ENCODE measurements at regions not wholly inside any gene's neighbourhood (a gene's known extent, or its start where the extent isn't known, plus 50 kb on each side); places are given as distances from the start of the nearest gene placed in this dataset.

DNA sequence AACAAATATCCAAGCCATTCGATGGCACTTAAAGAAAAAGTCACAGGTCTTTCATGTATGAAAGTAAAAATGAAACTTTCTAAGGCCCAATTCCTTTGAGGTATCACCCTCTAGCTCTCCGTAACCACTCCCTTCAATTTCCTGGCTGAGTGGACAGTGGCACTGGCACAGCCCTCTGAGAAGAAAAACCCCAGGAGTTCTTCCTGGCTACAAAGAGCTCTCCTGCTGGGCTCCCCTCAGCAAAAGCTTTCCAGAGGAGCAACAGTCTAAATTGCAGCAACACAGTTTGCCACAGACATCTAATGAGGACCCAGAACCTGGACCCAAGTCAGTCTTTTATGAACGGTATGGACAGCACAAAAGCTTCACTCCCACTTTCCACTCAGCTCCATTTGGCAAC is 71.8 kb downstream of the FUNDC1 start:
- no peaks in the 10 kb centered on the region for H3K36me3 ChIP-seq (ENCODE audit: control insufficient read depth, insufficient read depth, low read length)
- H3K4me3 ChIP-seq (ENCODE audit: low read depth in 2 of 2, low read length in 2 of 2): no peak overlapping the region
- no peaks in the 10 kb centered on the region for H3K9me3 ChIP-seq (ENCODE audit: control insufficient read depth, insufficient read depth, low read depth, low read length)
- in situ Hi-C loops (cut with HindIII; ENCODE audit: low pct_unique_long_range_greater_than_20kb, low sequenced_read_pairs) (no loop called here), intact Hi-C loops (cut with micrococcal nuclease; ENCODE audit: unreplicated experiment) (no loop called here)
- H3K27me3 ChIP-seq (ENCODE audit: control insufficient read depth, insufficient read depth, low read length): no peaks in the 10 kb centered on the region
- ChIA-PET CTCF (no interaction called here), POLR2A (no interaction called here)
- no peak for DNase-seq (ENCODE audit: low read depth, low spot score)
- TF ChIP-seq, protein P1, sequence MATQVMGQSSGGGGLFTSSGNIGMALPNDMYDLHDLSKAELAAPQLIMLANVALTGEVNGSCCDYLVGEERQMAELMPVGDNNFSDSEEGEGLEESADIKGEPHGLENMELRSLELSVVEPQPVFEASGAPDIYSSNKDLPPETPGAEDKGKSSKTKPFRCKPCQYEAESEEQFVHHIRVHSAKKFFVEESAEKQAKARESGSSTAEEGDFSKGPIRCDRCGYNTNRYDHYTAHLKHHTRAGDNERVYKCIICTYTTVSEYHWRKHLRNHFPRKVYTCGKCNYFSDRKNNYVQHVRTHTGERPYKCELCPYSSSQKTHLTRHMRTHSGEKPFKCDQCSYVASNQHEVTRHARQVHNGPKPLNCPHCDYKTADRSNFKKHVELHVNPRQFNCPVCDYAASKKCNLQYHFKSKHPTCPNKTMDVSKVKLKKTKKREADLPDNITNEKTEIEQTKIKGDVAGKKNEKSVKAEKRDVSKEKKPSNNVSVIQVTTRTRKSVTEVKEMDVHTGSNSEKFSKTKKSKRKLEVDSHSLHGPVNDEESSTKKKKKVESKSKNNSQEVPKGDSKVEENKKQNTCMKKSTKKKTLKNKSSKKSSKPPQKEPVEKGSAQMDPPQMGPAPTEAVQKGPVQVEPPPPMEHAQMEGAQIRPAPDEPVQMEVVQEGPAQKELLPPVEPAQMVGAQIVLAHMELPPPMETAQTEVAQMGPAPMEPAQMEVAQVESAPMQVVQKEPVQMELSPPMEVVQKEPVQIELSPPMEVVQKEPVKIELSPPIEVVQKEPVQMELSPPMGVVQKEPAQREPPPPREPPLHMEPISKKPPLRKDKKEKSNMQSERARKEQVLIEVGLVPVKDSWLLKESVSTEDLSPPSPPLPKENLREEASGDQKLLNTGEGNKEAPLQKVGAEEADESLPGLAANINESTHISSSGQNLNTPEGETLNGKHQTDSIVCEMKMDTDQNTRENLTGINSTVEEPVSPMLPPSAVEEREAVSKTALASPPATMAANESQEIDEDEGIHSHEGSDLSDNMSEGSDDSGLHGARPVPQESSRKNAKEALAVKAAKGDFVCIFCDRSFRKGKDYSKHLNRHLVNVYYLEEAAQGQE (IDR thresholded peaks at IDR 0.05; ENCODE audit: insufficient read depth in 1 of 2, low read depth in 2 of 2, low read length in 1 of 2): no peak
- TF ChIP-seq SIN3A (IDR thresholded peaks at IDR 0.05; ENCODE audit: borderline replicate concordance, insufficient read depth, low read depth, low read length): no peak
- TF ChIP-seq TCF7L2 (IDR thresholded peaks at IDR 0.05; ENCODE audit: low read depth, low read length): no peak
- TF ChIP-seq POLR2AphosphoS5 (IDR thresholded peaks at IDR 0.05; ENCODE audit: low read depth, low read length): no peak
- TF ChIP-seq, protein P2, sequence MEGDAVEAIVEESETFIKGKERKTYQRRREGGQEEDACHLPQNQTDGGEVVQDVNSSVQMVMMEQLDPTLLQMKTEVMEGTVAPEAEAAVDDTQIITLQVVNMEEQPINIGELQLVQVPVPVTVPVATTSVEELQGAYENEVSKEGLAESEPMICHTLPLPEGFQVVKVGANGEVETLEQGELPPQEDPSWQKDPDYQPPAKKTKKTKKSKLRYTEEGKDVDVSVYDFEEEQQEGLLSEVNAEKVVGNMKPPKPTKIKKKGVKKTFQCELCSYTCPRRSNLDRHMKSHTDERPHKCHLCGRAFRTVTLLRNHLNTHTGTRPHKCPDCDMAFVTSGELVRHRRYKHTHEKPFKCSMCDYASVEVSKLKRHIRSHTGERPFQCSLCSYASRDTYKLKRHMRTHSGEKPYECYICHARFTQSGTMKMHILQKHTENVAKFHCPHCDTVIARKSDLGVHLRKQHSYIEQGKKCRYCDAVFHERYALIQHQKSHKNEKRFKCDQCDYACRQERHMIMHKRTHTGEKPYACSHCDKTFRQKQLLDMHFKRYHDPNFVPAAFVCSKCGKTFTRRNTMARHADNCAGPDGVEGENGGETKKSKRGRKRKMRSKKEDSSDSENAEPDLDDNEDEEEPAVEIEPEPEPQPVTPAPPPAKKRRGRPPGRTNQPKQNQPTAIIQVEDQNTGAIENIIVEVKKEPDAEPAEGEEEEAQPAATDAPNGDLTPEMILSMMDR (IDR thresholded peaks at IDR 0.05): no peak
- H3K27ac ChIP-seq (ENCODE audit: low read length): no peak overlapping the region
- no TSS peak for BruUV-seq (replicated peaks)
- no peak for ATAC-seq
- H3K4me1 ChIP-seq (ENCODE audit: control insufficient read depth, insufficient read depth, low read length): no peaks in the 10 kb centered on the region

DNA sequence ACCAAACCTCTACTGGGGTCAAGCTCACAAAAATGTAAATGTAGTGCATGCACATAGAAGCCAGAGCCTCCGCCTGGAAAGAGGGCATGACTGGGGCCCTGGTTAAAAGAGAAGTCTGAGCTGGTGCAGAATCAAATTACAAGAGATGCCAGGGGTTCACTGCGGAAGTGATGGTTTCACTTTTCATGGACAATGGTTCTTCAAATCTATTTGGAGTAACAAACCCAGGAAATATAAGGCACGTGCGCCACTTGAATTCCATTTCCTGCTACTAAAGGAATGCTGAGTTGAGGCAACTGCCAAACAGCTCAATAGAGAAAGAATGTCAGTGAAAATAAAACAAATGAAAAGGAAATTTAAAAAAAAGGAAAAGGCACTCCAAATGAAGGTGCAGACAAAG is 79.8 kb downstream of the FUNDC1 start:
- ATAC-seq: no peak
- no peak for DNase-seq (ENCODE audit: low read depth, low spot score)

More for the DNA sequence above, 79.8 kb downstream of the FUNDC1 start:
- Histone ChIP-seq H3K4me1 (ENCODE audit: control insufficient read depth, insufficient read depth, low read length) (no peaks in the 10 kb centered on the region), H3K27me3 (ENCODE audit: control insufficient read depth, insufficient read depth, low read length) (no peaks in the 10 kb centered on the region), H3K27ac (ENCODE audit: low read length) (no peak overlapping the region), H3K4me3 (ENCODE audit: low read depth in 2 of 2, low read length in 2 of 2) (no peak overlapping the region), H3K36me3 (ENCODE audit: control insufficient read depth, insufficient read depth, low read length) (no peaks in the 10 kb centered on the region), H3K9me3 (ENCODE audit: control insufficient read depth, insufficient read depth, low read depth, low read length) (no peaks in the 10 kb centered on the region)
- no TSS peak for BruUV-seq (replicated peaks)
- intact Hi-C loops (cut with micrococcal nuclease; ENCODE audit: unreplicated experiment): no loop called here
- ChIA-PET POLR2A (no interaction called here), CTCF (no interaction called here)
- TF ChIP-seq, protein P2 (IDR thresholded peaks at IDR 0.05): no peak
- TF ChIP-seq, protein P1 (IDR thresholded peaks at IDR 0.05; ENCODE audit: insufficient read depth in 1 of 2, low read depth in 2 of 2, low read length in 1 of 2): no peak
- TF ChIP-seq TCF7L2 (IDR thresholded peaks at IDR 0.05; ENCODE audit: low read depth, low read length) (no peak), SIN3A (IDR thresholded peaks at IDR 0.05; ENCODE audit: borderline replicate concordance, insufficient read depth, low read depth, low read length) (no peak), POLR2AphosphoS5 (IDR thresholded peaks at IDR 0.05; ENCODE audit: low read depth, low read length) (no peak)
- in situ Hi-C loops (cut with HindIII; ENCODE audit: low pct_unique_long_range_greater_than_20kb, low sequenced_read_pairs): no loop called here

Measured in Panc1 (cell line).